ENCODE measurements at regions not wholly inside any gene's neighbourhood (a gene's known extent, or its start where the extent isn't known, plus 50 kb on each side); places are given as distances from the start of the nearest gene placed in this dataset.

GRCh38 chr2:104641786-104642185 is 212.1 kb upstream of the POU3F3 start (continued):
- TF ChIP-seq ZNF114 (CRISPR knock-in tag; IDR thresholded peaks at IDR 0.05): no peak
- TF ChIP-seq, protein P1, sequence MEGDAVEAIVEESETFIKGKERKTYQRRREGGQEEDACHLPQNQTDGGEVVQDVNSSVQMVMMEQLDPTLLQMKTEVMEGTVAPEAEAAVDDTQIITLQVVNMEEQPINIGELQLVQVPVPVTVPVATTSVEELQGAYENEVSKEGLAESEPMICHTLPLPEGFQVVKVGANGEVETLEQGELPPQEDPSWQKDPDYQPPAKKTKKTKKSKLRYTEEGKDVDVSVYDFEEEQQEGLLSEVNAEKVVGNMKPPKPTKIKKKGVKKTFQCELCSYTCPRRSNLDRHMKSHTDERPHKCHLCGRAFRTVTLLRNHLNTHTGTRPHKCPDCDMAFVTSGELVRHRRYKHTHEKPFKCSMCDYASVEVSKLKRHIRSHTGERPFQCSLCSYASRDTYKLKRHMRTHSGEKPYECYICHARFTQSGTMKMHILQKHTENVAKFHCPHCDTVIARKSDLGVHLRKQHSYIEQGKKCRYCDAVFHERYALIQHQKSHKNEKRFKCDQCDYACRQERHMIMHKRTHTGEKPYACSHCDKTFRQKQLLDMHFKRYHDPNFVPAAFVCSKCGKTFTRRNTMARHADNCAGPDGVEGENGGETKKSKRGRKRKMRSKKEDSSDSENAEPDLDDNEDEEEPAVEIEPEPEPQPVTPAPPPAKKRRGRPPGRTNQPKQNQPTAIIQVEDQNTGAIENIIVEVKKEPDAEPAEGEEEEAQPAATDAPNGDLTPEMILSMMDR (conservative IDR thresholded peaks at IDR 0.05; ENCODE audit: low read depth in 2 of 2): no peak

- no peaks in the 10 kb centered on the region for H3K36me3 ChIP-seq (ENCODE audit: insufficient read depth)
- no peaks in the 10 kb centered on the region for H3K79me2 ChIP-seq (replicated peaks; ENCODE audit: insufficient read depth)
- H3K27ac ChIP-seq (ENCODE audit: low read depth): no peak overlapping the region
- Mint-ChIP-seq H3K27me3 (ENCODE audit: insufficient read depth, low read depth, poor library complexity) (no peaks in the 10 kb centered on the region), H3K4me3 (no peak overlapping the region), H3K9me3 (no peaks in the 10 kb centered on the region), H3K27ac (no peak overlapping the region), H3K4me1 (no peaks in the 10 kb centered on the region), H3K36me3 (ENCODE audit: low read depth) (no peaks in the 10 kb centered on the region)
- no peaks in the 10 kb centered on the region for H4K20me1 ChIP-seq (replicated peaks; ENCODE audit: insufficient read depth)
- ATAC-seq (no peak), DNase-seq (ENCODE audit: low spot score) (no peak)
- H3K4me3 ChIP-seq: no peak overlapping the region
- H3K9me2 ChIP-seq (ENCODE audit: insufficient read depth): no peaks in the 10 kb centered on the region
- H3F3A ChIP-seq (replicated peaks; ENCODE audit: low read depth): no peaks in the 10 kb centered on the region
- H2AFZ ChIP-seq: peak overlapping the region; percentile 8; the same call in 1 of the 2 replicates
- no peak overlapping the region for H3K4me2 ChIP-seq
- no peaks in the 10 kb centered on the region for H3K27me3 ChIP-seq (ENCODE audit: insufficient read depth)
- H3K4me1 ChIP-seq (ENCODE audit: insufficient read depth): no peaks in the 10 kb centered on the region
- TF ChIP-seq ZNF114 (CRISPR knock-in tag; IDR thresholded peaks at IDR 0.05): no peak
- TF ChIP-seq ZNF462 (CRISPR knock-in tag; IDR thresholded peaks at IDR 0.05): no peak
- TF ChIP-seq POLR2AphosphoS5 (IDR thresholded peaks at IDR 0.05; ENCODE audit: low read depth): no peak
- TF ChIP-seq STAT1 (IDR thresholded peaks at IDR 0.05; ENCODE audit: unreplicated experiment): no peak
- no peak for TF ChIP-seq EZH2 (IDR thresholded peaks at IDR 0.05; ENCODE audit: low read depth, unreplicated experiment)
- TF ChIP-seq, protein P1 (conservative IDR thresholded peaks at IDR 0.05; ENCODE audit: low read depth in 2 of 2): no peak
- TF ChIP-seq ETS1 (IDR thresholded peaks at IDR 0.05): no peak
- TF ChIP-seq JUNB (IDR thresholded peaks at IDR 0.05; ENCODE audit: unreplicated experiment): no peak
- no peak for TF ChIP-seq ZNF331 (CRISPR knock-in tag; IDR thresholded peaks at IDR 0.05; ENCODE audit: low read depth)
- TF ChIP-seq CREB1 (CRISPR knock-in tag; IDR thresholded peaks at IDR 0.05; ENCODE audit: low read depth): no peak
- no peak for TF ChIP-seq NANOG (IDR thresholded peaks at IDR 0.05; ENCODE audit: borderline replicate concordance)
Measured at GRCh38 chr2:104648376-104648775, 205.5 kb upstream of the POU3F3 start.
